ENCODE measurements at regions not wholly inside any gene's neighbourhood (a gene's known extent, or its start where the extent isn't known, plus 50 kb on each side); places are given as distances from the start of the nearest gene placed in this dataset.
A peak's percentile ranks its signal among the peaks of the same experiment; 100 is the strongest.

DNA sequence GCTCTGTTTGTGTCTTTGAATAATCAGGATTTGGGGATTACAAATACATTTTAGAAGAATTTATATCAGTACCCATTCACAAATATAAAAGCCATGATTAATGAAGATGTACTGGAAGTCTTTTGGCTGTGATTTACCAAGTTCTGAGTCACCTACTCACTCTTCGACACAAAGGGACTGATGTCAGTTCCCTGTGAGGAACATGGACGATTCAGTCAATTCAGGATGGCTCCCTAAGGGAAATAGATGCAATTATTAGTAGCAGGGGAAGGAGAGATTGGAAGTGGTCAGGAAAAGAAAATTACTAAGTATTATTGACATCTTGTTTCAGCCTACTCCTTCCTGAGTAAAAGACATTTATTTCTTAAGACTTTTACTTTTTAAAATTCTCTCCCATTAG, 550.7 kb upstream of the SLIT2 start:
- H3K27ac ChIP-seq: no peak overlapping the region
- 24 to 33% (median 25%) methylated on average over 2 of the region's 2 CpGs for WGBS, 4 donors
- H3K27me3 ChIP-seq: no peaks in the 10 kb centered on the region
- intact Hi-C loops (cut with DNase I): no loop called here
- no peaks in the 10 kb centered on the region for H3K9me3 ChIP-seq (replicated peaks in 1 of 3)
- TF ChIP-seq, protein P1, sequence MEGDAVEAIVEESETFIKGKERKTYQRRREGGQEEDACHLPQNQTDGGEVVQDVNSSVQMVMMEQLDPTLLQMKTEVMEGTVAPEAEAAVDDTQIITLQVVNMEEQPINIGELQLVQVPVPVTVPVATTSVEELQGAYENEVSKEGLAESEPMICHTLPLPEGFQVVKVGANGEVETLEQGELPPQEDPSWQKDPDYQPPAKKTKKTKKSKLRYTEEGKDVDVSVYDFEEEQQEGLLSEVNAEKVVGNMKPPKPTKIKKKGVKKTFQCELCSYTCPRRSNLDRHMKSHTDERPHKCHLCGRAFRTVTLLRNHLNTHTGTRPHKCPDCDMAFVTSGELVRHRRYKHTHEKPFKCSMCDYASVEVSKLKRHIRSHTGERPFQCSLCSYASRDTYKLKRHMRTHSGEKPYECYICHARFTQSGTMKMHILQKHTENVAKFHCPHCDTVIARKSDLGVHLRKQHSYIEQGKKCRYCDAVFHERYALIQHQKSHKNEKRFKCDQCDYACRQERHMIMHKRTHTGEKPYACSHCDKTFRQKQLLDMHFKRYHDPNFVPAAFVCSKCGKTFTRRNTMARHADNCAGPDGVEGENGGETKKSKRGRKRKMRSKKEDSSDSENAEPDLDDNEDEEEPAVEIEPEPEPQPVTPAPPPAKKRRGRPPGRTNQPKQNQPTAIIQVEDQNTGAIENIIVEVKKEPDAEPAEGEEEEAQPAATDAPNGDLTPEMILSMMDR (IDR thresholded peaks at IDR 0.05): no peak
- no peak for TF ChIP-seq POLR2A (IDR thresholded peaks at IDR 0.05)
- H3K4me3 ChIP-seq: no peak overlapping the region
- H3K36me3 ChIP-seq (replicated peaks in 1 of 2): no peaks in the 10 kb centered on the region
- no peaks in the 10 kb centered on the region for H3K4me1 ChIP-seq (replicated peaks in 1 of 2)
- DNase-seq: no peak

GRCh38 chr4:19698961-19699360, 552.7 kb upstream of the SLIT2 start:
- intact Hi-C loops (cut with DNase I): no loop called here
- Histone ChIP-seq H3K4me3 (no peak overlapping the region), H3K4me1 (replicated peaks in 1 of 2) (no peaks in the 10 kb centered on the region)

DNA sequence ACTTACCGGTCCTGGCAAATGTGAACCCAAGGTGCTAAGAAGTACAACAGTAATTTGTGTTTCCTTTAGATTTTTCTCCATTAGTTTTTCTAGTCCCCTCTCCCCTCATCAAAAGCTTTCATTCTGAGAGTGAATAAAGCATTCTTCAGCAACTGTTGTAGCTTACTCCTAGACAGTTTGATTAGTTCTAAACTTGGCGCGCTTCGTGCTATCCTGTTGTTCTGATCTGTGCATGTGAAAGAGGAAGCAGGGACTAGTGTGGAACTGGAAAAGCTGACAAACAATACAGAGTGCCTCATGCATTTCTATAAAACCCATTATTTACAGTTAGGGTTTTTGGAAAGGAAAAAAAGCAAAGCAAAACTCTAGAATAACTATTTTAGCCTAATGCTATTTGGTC, 556.9 kb upstream of the SLIT2 start:
- WGBS, 4 donors: 74 to 78% (median 76%) methylated on average over 4 of the region's 4 CpGs
- no peaks in the 10 kb centered on the region for H3K36me3 ChIP-seq (replicated peaks in 1 of 2)
- TF ChIP-seq, protein P1 (IDR thresholded peaks at IDR 0.05): no peak
- TF ChIP-seq POLR2A (IDR thresholded peaks at IDR 0.05): no peak
- peaks cover 0 to 1% of the 10 kb centered on the region in 2 donors for H3K4me1 ChIP-seq (replicated peaks in 1 of 2)
- H3K27me3 ChIP-seq: no peaks in the 10 kb centered on the region
- H3K9me3 ChIP-seq (replicated peaks in 1 of 3): no peaks in the 10 kb centered on the region
- no peak overlapping the region for H3K4me3 ChIP-seq
- intact Hi-C loops (cut with DNase I): no loop called here
- DNase-seq: no peak
- no peak overlapping the region for H3K27ac ChIP-seq

More at GRCh38 chr4:19698961-19699360, 552.7 kb upstream of the SLIT2 start:
- WGBS, 4 donors: 94 to 100% (median 95%) methylated on average over 1 of the region's 1 CpG
- Histone ChIP-seq H3K36me3 (replicated peaks in 1 of 2) (no peaks in the 10 kb centered on the region), H3K27ac (no peak overlapping the region), H3K9me3 (replicated peaks in 1 of 3) (no peaks in the 10 kb centered on the region), H3K27me3 (no peaks in the 10 kb centered on the region)
- TF ChIP-seq, protein P1 (IDR thresholded peaks at IDR 0.05): no peak
- no peak for TF ChIP-seq POLR2A (IDR thresholded peaks at IDR 0.05)
- no peak for DNase-seq

DNA sequence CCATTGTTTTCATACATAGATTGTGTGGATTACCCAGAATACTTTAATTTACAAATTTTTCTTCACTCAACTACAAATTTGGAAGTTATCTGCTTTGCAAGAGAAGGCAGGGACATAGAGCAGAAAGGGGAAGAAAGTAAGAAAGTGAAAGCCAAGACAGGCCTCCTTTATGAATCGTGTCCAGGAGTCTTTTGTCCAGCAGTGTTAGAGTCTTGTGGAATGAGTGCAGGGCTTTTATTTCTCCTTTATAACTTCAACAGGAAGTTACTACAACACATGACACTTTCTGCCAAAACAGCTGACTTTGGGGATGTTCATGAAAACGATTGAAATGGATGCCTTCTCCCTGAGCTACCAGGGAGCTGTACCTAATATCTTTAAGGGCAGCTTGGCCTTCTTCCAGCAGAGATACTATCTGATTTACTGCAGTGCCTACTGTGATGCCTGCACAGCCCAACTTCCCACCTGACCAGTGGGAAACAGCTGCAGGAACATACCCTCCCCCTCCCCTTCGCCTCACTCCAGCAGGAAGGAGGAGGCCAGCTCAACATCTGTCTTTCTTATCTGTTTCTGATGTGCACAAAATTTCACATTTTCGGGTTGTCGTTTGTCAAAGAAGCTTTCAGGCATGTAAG, 557.7 kb upstream of the SLIT2 start:
- H3K36me3 ChIP-seq (replicated peaks in 1 of 2): no peaks in the 10 kb centered on the region
- DNase-seq: peak in 2 of 7 donors; percentile 0 to 9
- H3K4me1 ChIP-seq (replicated peaks in 1 of 2): peaks cover 0 to 6% of the 10 kb centered on the region in 2 donors
- H3K27ac ChIP-seq: peak overlapping the region in 2 of 5 donors; percentile 5 to 24
- H3K9me3 ChIP-seq (replicated peaks in 1 of 3): no peaks in the 10 kb centered on the region
- no peak overlapping the region for H3K4me3 ChIP-seq
- intact Hi-C loops (cut with DNase I): no loop called here
- H3K27me3 ChIP-seq: no peaks in the 10 kb centered on the region
- 32 to 48% (median 37%) methylated on average over 5 of the region's 5 CpGs for WGBS, 4 donors
- TF ChIP-seq POLR2A (IDR thresholded peaks at IDR 0.05): no peak
- TF ChIP-seq, protein P1 (IDR thresholded peaks at IDR 0.05): no peak

All from adrenal gland (tissue), 9 donors.